DOHH2 (cell line): ENCODE measurements at regions not wholly inside any gene's neighbourhood (a gene's known extent, or its start where the extent isn't known, plus 50 kb on each side); places are given as distances from the start of the nearest gene placed in this dataset.

Experiments
- CTCF ChIP-seq: fragments of 200-600 bp; sonication (generic); IDR thresholded peaks from one replicate; pipeline ENCODE4 v1.5.1; 2014; ENCODE audit warnings: antibody characterized with exemption, mild to moderate bottlenecking, low read depth, low read length; ENCODE audit not compliant: poor library complexity, severe bottlenecking
- EZH2phosphoT487 ChIP-seq: fragments of 200-600 bp; sonication (generic); IDR thresholded peaks from 2 replicates; pipeline ENCODE4 v1.6.1; 2017; ENCODE audit warnings: borderline replicate concordance, mild to moderate bottlenecking, antibody characterized with exemption, low read length, moderate library complexity, mixed read lengths

DNA sequence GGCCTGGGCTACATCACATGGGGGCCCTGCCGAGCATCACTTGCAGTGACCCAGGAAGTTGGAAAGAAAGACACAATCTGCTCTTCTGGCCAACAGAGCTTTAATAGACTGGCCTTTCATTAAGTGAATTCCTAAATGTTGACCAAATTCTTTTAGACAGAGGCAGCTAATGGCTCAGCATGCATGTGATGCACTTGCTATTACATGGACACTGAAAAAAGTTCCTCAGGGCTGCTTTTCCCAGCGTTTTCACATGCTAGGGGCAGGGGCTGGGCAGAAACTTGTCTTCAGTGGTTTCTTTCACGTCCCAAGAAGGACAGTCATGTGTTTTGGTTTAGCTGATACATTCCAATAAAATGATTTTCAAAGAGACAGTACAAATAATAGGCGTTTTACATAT is 651.0 kb upstream of the SLC35B3 start:
- TF ChIP-seq EZH2phosphoT487 (no peak), CTCF (no peak)
